NAMALWA (cell line): ENCODE measurements at regions not wholly inside any gene's neighbourhood (a gene's known extent, or its start where the extent isn't known, plus 50 kb on each side); places are given as distances from the start of the nearest gene placed in this dataset.
"Not testable (repeated sequence)": the region's sequence is repeated elsewhere in the genome, so short reads cannot be mapped to it uniquely, and the experiment has no call there.

Experiments
- DNase-seq: peaks from one replicate; pipeline ENCODE4 v3.0.0-alpha.2; 2015; ENCODE audit warnings: low spot score

- DNase-seq: no peak
These were observed 53.8 kb upstream of the ADAMTS18 start for GRCh38 chr16:77488652-77489051.

- DNase-seq: no peak
These were observed 56.3 kb upstream of the ADAMTS18 start for GRCh38 chr16:77491091-77491490.

GRCh38 chr16:77496934-77497333 lies 62.1 kb upstream of the ADAMTS18 start:
- DNase-seq: no peak

GRCh38 chr16:77499373-77500285 lies 64.8 kb upstream of the ADAMTS18 start:
- no peak for DNase-seq

- DNase-seq: no peak
These were observed 65.4 kb upstream of the ADAMTS18 start for GRCh38 chr16:77500286-77500598.

GRCh38 chr16:77500934-77501664 lies 66.3 kb upstream of the ADAMTS18 start:
- no peak for DNase-seq

- no peak for DNase-seq
These were observed 67.6 kb upstream of the ADAMTS18 start for GRCh38 chr16:77502448-77502847.

GRCh38 chr16:77506492-77506891 lies 71.7 kb upstream of the ADAMTS18 start:
- DNase-seq: not testable (repeated sequence)

- no peak for DNase-seq
These were observed 74.2 kb upstream of the ADAMTS18 start for GRCh38 chr16:77509051-77509450.

- DNase-seq: no peak
These were observed 75.0 kb upstream of the ADAMTS18 start for GRCh38 chr16:77509796-77510195.

GRCh38 chr16:77511053-77511452 lies 76.2 kb upstream of the ADAMTS18 start:
- no peak for DNase-seq

- no peak for DNase-seq
These were observed 79.8 kb upstream of the ADAMTS18 start for GRCh38 chr16:77514500-77515220.

GRCh38 chr16:77525226-77525625 lies 90.4 kb upstream of the ADAMTS18 start:
- not testable (repeated sequence) for DNase-seq

- no peak for DNase-seq
These were observed 96.9 kb upstream of the ADAMTS18 start for GRCh38 chr16:77531752-77532151.

- no peak for DNase-seq
These were observed 102.0 kb upstream of the ADAMTS18 start for GRCh38 chr16:77536809-77537208.

- no peak for DNase-seq
These were observed 104.7 kb upstream of the ADAMTS18 start for GRCh38 chr16:77539421-77540034.

GRCh38 chr16:77540646-77541045 lies 105.8 kb upstream of the ADAMTS18 start:
- no peak for DNase-seq

GRCh38 chr16:77541165-77541564 lies 106.3 kb upstream of the ADAMTS18 start:
- DNase-seq: no peak

GRCh38 chr16:77548151-77548550 lies 113.3 kb upstream of the ADAMTS18 start:
- DNase-seq: no peak

GRCh38 chr16:77548766-77549165 lies 113.9 kb upstream of the ADAMTS18 start:
- DNase-seq: no peak

GRCh38 chr16:77549876-77550275 lies 115.0 kb upstream of the ADAMTS18 start:
- no peak for DNase-seq

- DNase-seq: no peak
These were observed 116.5 kb upstream of the ADAMTS18 start for GRCh38 chr16:77551357-77551756.
